Panc1 (cell line): ENCODE measurements at regions not wholly inside any gene's neighbourhood (a gene's known extent, or its start where the extent isn't known, plus 50 kb on each side); places are given as distances from the start of the nearest gene placed in this dataset.

Source experiments
- SIN3A ChIP-seq: IDR thresholded peaks from 2 replicates; pipeline ENCODE4 v1.6.1; 2012; ENCODE audit warnings: low read depth, mild to moderate bottlenecking, low read length, moderate library complexity, borderline replicate concordance; ENCODE audit not compliant: insufficient read depth
- TF ChIP-seq, protein P1 (sequence below): fragments of 450-650 bp; IDR thresholded peaks from 2 replicates; pipeline ENCODE4 v1.5.1; 2017; ENCODE audit warnings: mild to moderate bottlenecking
- TF ChIP-seq, protein P2 (sequence below), 2 experiments: IDR thresholded peaks; 2 replicates each; pipeline ENCODE4 v1.6.1; 2011 to 2012; ENCODE audit warnings: low read depth in 2 of 2, control low read depth in 1 of 2, low read length in 1 of 2, mild to moderate bottlenecking in 1 of 2, moderate library complexity in 1 of 2; ENCODE audit not compliant: insufficient read depth in 1 of 2

DNA sequence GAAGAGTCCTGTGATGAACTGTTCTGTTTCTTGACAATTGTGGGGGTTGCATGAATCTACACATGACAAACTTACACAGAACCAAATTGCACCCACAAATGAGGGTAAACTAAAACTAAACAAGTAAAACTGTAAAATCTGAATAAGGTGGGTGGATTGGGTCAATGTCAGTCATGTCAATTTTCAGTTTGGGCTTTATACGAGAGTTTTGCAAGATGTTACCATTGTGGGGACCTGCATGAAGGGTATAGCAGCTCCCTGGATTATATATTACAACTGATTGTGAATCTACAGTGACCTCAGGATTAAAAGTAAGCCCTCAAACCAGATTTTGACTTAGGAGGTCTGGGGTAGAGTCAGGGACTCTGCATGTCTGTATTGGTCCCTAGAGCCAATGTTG is 101.5 kb upstream of the LHX5 start:
- TF ChIP-seq, protein P1, sequence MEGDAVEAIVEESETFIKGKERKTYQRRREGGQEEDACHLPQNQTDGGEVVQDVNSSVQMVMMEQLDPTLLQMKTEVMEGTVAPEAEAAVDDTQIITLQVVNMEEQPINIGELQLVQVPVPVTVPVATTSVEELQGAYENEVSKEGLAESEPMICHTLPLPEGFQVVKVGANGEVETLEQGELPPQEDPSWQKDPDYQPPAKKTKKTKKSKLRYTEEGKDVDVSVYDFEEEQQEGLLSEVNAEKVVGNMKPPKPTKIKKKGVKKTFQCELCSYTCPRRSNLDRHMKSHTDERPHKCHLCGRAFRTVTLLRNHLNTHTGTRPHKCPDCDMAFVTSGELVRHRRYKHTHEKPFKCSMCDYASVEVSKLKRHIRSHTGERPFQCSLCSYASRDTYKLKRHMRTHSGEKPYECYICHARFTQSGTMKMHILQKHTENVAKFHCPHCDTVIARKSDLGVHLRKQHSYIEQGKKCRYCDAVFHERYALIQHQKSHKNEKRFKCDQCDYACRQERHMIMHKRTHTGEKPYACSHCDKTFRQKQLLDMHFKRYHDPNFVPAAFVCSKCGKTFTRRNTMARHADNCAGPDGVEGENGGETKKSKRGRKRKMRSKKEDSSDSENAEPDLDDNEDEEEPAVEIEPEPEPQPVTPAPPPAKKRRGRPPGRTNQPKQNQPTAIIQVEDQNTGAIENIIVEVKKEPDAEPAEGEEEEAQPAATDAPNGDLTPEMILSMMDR = no peak
- TF ChIP-seq SIN3A = no peak
- TF ChIP-seq, protein P2, sequence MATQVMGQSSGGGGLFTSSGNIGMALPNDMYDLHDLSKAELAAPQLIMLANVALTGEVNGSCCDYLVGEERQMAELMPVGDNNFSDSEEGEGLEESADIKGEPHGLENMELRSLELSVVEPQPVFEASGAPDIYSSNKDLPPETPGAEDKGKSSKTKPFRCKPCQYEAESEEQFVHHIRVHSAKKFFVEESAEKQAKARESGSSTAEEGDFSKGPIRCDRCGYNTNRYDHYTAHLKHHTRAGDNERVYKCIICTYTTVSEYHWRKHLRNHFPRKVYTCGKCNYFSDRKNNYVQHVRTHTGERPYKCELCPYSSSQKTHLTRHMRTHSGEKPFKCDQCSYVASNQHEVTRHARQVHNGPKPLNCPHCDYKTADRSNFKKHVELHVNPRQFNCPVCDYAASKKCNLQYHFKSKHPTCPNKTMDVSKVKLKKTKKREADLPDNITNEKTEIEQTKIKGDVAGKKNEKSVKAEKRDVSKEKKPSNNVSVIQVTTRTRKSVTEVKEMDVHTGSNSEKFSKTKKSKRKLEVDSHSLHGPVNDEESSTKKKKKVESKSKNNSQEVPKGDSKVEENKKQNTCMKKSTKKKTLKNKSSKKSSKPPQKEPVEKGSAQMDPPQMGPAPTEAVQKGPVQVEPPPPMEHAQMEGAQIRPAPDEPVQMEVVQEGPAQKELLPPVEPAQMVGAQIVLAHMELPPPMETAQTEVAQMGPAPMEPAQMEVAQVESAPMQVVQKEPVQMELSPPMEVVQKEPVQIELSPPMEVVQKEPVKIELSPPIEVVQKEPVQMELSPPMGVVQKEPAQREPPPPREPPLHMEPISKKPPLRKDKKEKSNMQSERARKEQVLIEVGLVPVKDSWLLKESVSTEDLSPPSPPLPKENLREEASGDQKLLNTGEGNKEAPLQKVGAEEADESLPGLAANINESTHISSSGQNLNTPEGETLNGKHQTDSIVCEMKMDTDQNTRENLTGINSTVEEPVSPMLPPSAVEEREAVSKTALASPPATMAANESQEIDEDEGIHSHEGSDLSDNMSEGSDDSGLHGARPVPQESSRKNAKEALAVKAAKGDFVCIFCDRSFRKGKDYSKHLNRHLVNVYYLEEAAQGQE (IDR thresholded peaks at IDR 0.05; ENCODE audit: insufficient read depth in 1 of 2, low read depth in 2 of 2, low read length in 1 of 2) = no peak
